Skin of body (tissue), 1 donor: ENCODE measurements at regions not wholly inside any gene's neighbourhood (a gene's known extent, or its start where the extent isn't known, plus 50 kb on each side); places are given as distances from the start of the nearest gene placed in this dataset.
"Not testable (repeated sequence)": the region's sequence is repeated elsewhere in the genome, so short reads cannot be mapped to it uniquely, and the experiment has no call there.

Source experiments
- DNase-seq: peaks from one replicate; lab custom pipeline; 2025; lab: John Stamatoyannopoulos, UW

- no peak for DNase-seq
Observed at GRCh38 chr1:239979456-239979855, 112.2 kb upstream of the FMN2 start.

GRCh38 chr1:239982762-239983161 is 108.9 kb upstream of the FMN2 start:
- no peak for DNase-seq

GRCh38 chr1:239985044-239985443 is 106.6 kb upstream of the FMN2 start:
- no peak for DNase-seq

GRCh38 chr1:239987103-239987745 is 104.5 kb upstream of the FMN2 start:
- no peak for DNase-seq

- no peak for DNase-seq
Observed at GRCh38 chr1:239989990-239990389, 101.7 kb upstream of the FMN2 start.

- DNase-seq = not testable (repeated sequence)
Observed at GRCh38 chr1:239992566-239992965, 99.1 kb upstream of the FMN2 start.

GRCh38 chr1:239993366-239993765 is 98.3 kb upstream of the FMN2 start:
- DNase-seq = no peak

GRCh38 chr1:239995281-239995680 is 96.4 kb upstream of the FMN2 start:
- DNase-seq = no peak

- no peak for DNase-seq
Observed at GRCh38 chr1:239997160-239997514, 94.5 kb upstream of the FMN2 start.

GRCh38 chr1:239997515-239998311 is 94.0 kb upstream of the FMN2 start:
- no peak for DNase-seq

GRCh38 chr1:239998312-239998649 is 93.4 kb upstream of the FMN2 start:
- no peak for DNase-seq

- DNase-seq = no peak
Observed at GRCh38 chr1:239999170-239999569, 92.5 kb upstream of the FMN2 start.

DNA sequence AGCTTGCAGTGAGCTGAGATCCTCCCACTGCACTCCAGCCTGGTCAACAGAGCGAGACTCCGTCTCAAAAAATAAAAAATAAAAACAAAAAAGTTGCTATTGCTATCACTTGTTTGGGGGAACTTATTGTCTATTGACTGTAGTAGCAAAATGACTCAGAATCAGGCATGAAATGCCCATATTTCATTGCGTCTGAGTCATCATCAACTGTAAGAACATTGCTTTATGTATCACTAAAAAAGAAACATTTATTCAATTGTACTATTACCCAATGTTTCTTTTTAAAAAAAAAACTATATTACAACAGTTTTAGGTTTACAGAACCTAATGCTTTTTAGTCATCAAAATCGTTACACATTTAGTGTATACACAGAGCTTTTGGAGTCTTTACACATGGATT is 91.0 kb upstream of the FMN2 start:
- DNase-seq = no peak

- DNase-seq = no peak
Observed at GRCh38 chr1:240001177-240001740, 90.4 kb upstream of the FMN2 start.

DNA sequence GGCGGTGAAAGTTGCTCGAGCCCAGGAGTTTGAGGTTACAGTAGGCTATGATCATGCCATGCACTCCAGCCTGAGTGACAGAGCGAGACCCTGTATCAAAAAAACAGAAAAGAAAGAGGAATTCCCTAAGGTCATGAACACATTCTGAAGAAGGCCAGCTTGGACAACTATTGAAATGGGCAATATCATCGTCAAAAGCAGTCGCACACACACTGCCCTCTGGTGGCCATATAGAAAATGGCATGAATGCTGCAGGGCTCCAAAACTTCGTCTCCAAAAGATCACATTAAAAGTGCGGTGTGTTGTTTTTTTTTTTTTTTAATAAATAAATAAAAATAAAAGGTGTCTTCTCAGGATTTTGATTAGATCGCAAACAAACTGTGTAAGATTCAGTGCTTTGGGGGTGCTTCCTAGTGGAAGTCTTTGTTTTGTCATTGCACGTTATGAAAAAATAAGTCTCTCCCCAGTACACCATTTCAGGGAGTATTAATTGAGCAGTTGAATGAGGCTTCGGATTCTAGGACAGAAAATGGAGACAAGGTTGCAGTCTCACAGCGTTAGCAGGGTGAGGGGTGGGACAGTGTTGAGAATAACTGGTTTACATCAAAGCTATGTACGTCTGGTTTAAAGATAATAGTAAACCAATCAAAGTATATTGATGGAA is 87.5 kb upstream of the FMN2 start:
- DNase-seq = no peak

- no peak for DNase-seq
Observed at GRCh38 chr1:240005997-240006650, 85.6 kb upstream of the FMN2 start.

DNA sequence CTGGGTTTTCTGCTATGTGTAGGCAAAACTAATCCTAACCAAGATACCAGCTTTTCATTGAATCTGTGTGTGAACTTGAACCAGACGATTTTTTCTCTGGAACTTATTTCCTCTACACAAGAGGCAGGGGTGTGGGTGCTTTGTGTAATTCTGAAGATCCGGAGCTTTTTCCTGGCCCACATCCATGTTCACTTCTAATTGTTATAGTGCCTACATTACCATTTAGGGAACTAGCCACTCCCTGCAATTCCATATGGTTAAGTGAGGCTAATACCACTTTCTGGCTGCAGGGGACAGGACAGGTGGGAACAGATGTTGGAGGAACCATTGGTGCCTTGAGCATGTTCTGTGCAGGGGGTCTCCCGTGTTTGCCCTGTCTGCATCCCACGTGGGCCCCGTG is 83.4 kb upstream of the FMN2 start:
- no peak for DNase-seq

DNA sequence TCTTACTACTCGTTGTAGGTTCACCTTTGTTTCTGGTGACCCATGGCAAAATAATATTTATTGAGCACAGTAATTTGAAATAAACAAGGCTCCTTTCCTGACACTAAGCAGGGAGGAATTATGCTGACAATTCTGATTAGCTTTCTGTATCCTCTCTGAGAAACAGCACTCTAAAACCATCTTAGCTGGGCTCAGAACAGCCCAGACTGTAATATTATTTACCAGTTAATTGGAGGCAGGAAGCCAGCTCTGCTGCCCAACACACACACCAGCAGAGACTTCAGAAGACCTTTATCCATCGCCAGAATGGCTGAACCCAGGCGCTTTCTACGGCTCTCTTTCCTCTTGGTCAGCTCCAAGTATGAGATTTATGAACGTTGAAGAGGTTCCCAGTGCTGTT is 77.6 kb upstream of the FMN2 start:
- DNase-seq = no peak

DNA sequence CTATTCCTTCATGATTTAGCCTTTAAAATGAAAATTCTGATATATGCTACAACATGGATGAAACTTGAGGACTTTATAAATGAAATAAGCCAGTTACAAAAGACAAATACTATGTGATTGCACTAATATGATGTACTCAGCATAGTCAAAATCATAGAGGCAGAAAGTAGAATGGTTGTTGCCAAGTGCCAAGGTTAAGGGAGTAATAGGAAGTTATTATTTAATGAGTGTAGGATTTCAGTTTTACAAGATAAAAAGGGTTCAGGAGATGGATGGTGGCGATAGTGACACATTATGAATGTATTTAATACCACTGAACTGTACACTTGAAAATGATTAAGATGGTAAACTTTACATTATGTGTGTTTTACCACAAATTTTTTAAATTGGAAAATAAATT is 73.1 kb upstream of the FMN2 start:
- no peak for DNase-seq

GRCh38 chr1:240019524-240019923 is 72.2 kb upstream of the FMN2 start:
- DNase-seq = no peak

DNA sequence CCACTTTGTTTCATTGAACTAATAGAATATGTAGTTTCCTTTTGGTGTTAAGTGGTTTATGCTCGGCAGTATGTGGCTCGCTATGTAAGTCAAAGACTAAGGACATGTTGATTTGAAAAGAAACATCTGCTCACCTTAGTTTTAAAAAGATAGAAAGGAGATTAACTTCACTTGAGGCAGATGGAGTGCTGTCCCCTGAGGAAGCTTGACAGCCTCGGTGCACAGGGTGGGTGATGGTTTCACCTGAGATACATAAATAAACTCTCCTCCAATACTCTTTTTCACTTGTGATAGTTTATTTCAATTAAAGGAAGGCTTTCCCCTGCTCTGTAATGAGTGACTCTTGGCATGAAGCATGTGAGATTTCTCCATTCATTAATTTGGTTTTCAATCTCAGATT is 70.8 kb upstream of the FMN2 start:
- DNase-seq = no peak

- no peak for DNase-seq
Observed at GRCh38 chr1:240021709-240022108, 70.0 kb upstream of the FMN2 start.
